NB4 (cell line): ENCODE measurements at regions not wholly inside any gene's neighbourhood (a gene's known extent, or its start where the extent isn't known, plus 50 kb on each side); places are given as distances from the start of the nearest gene placed in this dataset.

ENCODE experiments used
- CTCF ChIP-seq: IDR thresholded peaks from one replicate; pipeline ENCODE4 v1.5.1; 2012; ENCODE audit warnings: low read depth, low read length
- MAX ChIP-seq: IDR thresholded peaks from 2 replicates; pipeline ENCODE4 v1.6.1; 2011; ENCODE audit warnings: low read depth, low read length
- POLR2A ChIP-seq: IDR thresholded peaks from 2 replicates; pipeline ENCODE4 v1.6.1; 2011; ENCODE audit warnings: mild to moderate bottlenecking; ENCODE audit not compliant: insufficient read length; ENCODE audit errors: extremely low read depth

GRCh38 chrX:9379697-9380551 lies 84.9 kb upstream of the TBL1X start:
- TF ChIP-seq CTCF (no peak), POLR2A (no peak), MAX (no peak)
